Progenitor cell of endocrine pancreas (in vitro differentiated cells): ENCODE measurements at regions not wholly inside any gene's neighbourhood (a gene's known extent, or its start where the extent isn't known, plus 50 kb on each side); places are given as distances from the start of the nearest gene placed in this dataset.

ENCODE experiments used
- DNase-seq: peaks from one replicate; pipeline ENCODE4 v3.0.0; 2021; ENCODE audit warnings: low spot score; ENCODE audit not compliant: unreplicated experiment
- H3K27ac Mint-ChIP-seq: 2 replicates; pipeline ENCODE4 v1.8.0; 2021; ENCODE audit warnings: mild to moderate bottlenecking, moderate library complexity, mixed read lengths
- H3K27me3 Mint-ChIP-seq: 2 replicates; pipeline ENCODE4 v1.8.0; 2021; ENCODE audit warnings: mixed read lengths
- H3K36me3 Mint-ChIP-seq: 2 replicates; pipeline ENCODE4 v1.8.0; 2022; ENCODE audit warnings: mixed read lengths; ENCODE audit not compliant: insufficient read depth
- H3K4me1 Mint-ChIP-seq: 2 replicates; pipeline ENCODE4 v1.8.0; 2021; ENCODE audit warnings: low read depth, mixed read lengths
- H3K4me3 Mint-ChIP-seq: 2 replicates; pipeline ENCODE4 v1.8.0; 2021; ENCODE audit warnings: low read depth, mild to moderate bottlenecking, moderate library complexity, mixed read lengths
- H3K9me3 Mint-ChIP-seq: 2 replicates; pipeline ENCODE4 v1.8.0; 2021; ENCODE audit warnings: low read depth, mixed read lengths
- TF ChIP-seq, protein P1 (sequence below): fragments of 200-600 bp; sonication (generic); IDR thresholded peaks from one replicate; pipeline ENCODE4 v1.5.0; 2021; ENCODE audit warnings: antibody characterized with exemption, mild to moderate bottlenecking; ENCODE audit not compliant: unreplicated experiment

DNA sequence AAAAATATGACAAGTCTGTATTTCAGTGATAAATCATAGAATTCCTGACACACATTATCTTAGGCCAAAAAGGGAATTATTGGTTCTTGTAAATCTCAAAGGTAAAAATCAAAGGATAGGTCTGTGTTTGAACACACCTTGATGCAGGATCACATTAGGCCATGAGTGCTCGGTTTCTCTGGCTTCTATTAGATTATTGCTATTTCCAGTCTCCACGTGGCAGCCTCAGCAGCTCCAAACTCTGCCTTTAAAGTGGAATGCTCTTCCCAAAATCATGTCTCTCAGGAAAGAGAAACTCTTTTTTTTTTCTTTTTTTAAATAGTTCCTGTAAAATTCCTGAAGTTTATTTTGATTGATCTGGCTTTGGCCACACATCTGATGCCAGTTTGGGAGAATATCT, 105.6 kb upstream of the FRMD6 start:
- Mint-ChIP-seq H3K27me3 (peaks cover 3% of the 10 kb centered on the region), H3K4me3 (no peak overlapping the region), H3K4me1 (peaks cover 6% of the 10 kb centered on the region), H3K36me3 (peaks cover 1% of the 10 kb centered on the region), H3K9me3 (no peaks in the 10 kb centered on the region), H3K27ac (no peak overlapping the region)
- TF ChIP-seq, protein P1, sequence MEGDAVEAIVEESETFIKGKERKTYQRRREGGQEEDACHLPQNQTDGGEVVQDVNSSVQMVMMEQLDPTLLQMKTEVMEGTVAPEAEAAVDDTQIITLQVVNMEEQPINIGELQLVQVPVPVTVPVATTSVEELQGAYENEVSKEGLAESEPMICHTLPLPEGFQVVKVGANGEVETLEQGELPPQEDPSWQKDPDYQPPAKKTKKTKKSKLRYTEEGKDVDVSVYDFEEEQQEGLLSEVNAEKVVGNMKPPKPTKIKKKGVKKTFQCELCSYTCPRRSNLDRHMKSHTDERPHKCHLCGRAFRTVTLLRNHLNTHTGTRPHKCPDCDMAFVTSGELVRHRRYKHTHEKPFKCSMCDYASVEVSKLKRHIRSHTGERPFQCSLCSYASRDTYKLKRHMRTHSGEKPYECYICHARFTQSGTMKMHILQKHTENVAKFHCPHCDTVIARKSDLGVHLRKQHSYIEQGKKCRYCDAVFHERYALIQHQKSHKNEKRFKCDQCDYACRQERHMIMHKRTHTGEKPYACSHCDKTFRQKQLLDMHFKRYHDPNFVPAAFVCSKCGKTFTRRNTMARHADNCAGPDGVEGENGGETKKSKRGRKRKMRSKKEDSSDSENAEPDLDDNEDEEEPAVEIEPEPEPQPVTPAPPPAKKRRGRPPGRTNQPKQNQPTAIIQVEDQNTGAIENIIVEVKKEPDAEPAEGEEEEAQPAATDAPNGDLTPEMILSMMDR = no peak
- no peak for DNase-seq

DNA sequence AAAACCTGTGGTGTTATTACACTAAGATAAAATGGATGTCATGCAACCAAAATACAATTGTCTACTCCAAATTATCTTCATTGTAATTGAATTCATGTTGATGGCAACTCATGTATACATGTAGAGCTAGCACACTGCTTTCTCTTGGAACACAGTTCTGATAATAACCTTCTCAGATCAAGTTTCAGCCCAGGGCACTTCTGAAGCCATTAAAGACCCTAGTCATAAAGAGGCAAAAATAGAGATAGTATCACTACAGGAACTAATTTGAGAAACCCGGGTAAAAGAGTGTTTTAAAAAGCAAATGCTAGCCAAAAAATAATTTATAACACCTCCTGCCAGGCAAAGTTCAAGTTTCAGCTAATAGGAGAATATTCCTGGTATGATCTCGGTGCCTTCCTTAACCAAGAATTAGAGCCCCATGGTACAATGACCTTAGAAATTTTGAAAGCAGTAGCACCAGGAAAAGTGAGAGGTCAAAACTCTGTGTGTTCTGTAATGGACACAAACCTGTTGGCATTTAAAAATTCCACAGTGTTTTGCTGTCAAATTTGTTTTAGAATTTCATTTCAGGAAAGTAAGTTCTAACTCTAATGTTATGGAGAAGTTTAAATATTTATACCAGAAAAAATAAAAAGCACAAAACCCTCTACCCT, 105.0 kb upstream of the FRMD6 start:
- H3K4me1 Mint-ChIP-seq = peaks cover 6% of the 10 kb centered on the region
- H3K9me3 Mint-ChIP-seq = no peaks in the 10 kb centered on the region
- no peak for DNase-seq
- H3K27ac Mint-ChIP-seq = peak overlapping the region; percentile 31
- TF ChIP-seq, protein P1 = no peak
- H3K4me3 Mint-ChIP-seq = no peak overlapping the region
- peaks cover 3% of the 10 kb centered on the region for H3K27me3 Mint-ChIP-seq
- peaks cover 1% of the 10 kb centered on the region for H3K36me3 Mint-ChIP-seq

DNA sequence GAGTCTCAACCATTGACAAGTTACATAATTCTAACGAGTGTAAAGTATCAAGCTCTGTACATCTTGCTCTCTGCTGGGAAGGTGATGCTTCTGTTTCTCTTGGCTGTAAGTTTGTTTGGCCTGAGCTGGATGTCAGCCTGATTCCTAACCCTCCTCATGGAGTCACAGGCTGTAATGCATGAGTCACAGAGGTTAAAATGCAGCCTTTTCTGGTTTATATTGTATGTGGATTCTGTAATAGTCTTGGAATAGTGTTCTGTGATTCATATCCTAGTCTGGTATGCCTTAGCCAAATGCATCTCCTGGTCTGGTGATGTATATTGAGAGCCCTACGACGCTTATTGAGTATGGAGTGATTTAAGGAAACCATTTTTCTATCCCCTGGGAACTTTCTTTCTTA, 104.5 kb upstream of the FRMD6 start:
- Mint-ChIP-seq H3K4me1 (peaks cover 6% of the 10 kb centered on the region), H3K4me3 (no peak overlapping the region), H3K27me3 (peaks cover 3% of the 10 kb centered on the region), H3K9me3 (no peaks in the 10 kb centered on the region), H3K27ac (no peak overlapping the region), H3K36me3 (peaks cover 1% of the 10 kb centered on the region)
- TF ChIP-seq, protein P1 = no peak
- no peak for DNase-seq

DNA sequence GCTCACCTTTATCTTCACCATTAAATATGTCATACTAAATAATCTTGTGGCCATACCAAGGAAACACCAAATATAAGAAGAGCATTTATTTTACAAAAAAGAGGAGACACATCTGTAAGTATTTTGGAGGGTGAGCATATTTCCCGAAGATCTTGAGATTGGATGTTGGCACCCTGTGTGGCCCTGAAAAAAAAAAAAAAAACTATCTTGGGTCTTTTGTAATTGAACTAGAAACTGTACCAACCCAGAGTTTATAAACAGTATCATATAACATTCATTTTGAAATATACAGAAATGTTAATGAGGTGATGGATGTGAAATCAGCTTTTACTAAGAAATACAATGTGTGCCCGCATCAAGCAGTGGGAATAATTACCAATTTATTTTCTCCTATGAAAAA, 104.0 kb upstream of the FRMD6 start:
- Mint-ChIP-seq H3K27ac (no peak overlapping the region), H3K9me3 (no peaks in the 10 kb centered on the region), H3K4me1 (peaks cover 6% of the 10 kb centered on the region), H3K4me3 (no peak overlapping the region), H3K27me3 (peaks cover 3% of the 10 kb centered on the region), H3K36me3 (peaks cover 1% of the 10 kb centered on the region)
- TF ChIP-seq, protein P1 = no peak
- DNase-seq = no peak

DNA sequence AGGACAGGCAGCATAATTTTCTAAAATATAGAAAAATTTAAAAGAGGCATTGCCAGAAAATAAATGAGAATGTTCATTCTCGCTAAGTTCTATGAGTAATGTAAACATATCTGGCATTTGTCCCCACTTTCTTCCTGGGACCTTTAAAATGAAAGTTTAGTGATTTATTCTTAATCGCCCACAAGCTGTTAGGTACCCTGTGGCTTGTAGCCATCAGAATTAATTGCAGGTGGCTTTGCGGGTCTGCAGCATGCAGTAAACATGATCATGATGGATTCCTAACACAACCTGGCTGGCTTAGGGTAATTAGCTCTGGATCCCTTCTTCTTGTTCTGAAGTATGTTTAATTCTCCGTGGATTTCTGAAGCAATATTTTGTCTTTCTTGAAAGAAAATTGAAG, 103.5 kb upstream of the FRMD6 start:
- H3K27me3 Mint-ChIP-seq = peaks cover 3% of the 10 kb centered on the region
- TF ChIP-seq, protein P1 = no peak
- peaks cover 6% of the 10 kb centered on the region for H3K4me1 Mint-ChIP-seq
- H3K27ac Mint-ChIP-seq = no peak overlapping the region
- peaks cover 1% of the 10 kb centered on the region for H3K36me3 Mint-ChIP-seq
- no peaks in the 10 kb centered on the region for H3K9me3 Mint-ChIP-seq
- DNase-seq = no peak
- H3K4me3 Mint-ChIP-seq = no peak overlapping the region
